SKM-1 (cell line): ENCODE measurements at regions not wholly inside any gene's neighbourhood (a gene's known extent, or its start where the extent isn't known, plus 50 kb on each side); places are given as distances from the start of the nearest gene placed in this dataset.
"Not testable (repeated sequence)": the region's sequence is repeated elsewhere in the genome, so short reads cannot be mapped to it uniquely, and the experiment has no call there.

Source experiments
- DNase-seq: peaks from one replicate; lab custom pipeline; 2025; ENCODE audit not compliant: unreplicated experiment; lab: John Stamatoyannopoulos, UW

GRCh38 chr13:52324831-52325230 is 81.1 kb downstream of the THSD1 start:
- DNase-seq = not testable (repeated sequence)

- DNase-seq = no peak
Measured at GRCh38 chr13:52319876-52320275, 86.1 kb downstream of the THSD1 start.

- DNase-seq = not testable (repeated sequence)
Measured at GRCh38 chr13:52309833-52310232, 96.1 kb downstream of the THSD1 start.

- DNase-seq = not testable (repeated sequence)
Measured at GRCh38 chr13:52306336-52306735, 99.6 kb downstream of the THSD1 start.

GRCh38 chr13:52303098-52303497 is 102.9 kb downstream of the THSD1 start:
- not testable (repeated sequence) for DNase-seq

- DNase-seq = not testable (repeated sequence)
Measured at GRCh38 chr13:52302688-52303087, 103.3 kb downstream of the THSD1 start.

- not testable (repeated sequence) for DNase-seq
Measured at GRCh38 chr13:52301810-52302400, 104.1 kb downstream of the THSD1 start.

- not testable (repeated sequence) for DNase-seq
Measured at GRCh38 chr13:52298079-52298661, 107.8 kb downstream of the THSD1 start.

- not testable (repeated sequence) for DNase-seq
Measured at GRCh38 chr13:52288891-52289290, 117.1 kb downstream of the THSD1 start.

- DNase-seq = not testable (repeated sequence)
Measured at GRCh38 chr13:52281387-52281786, 122.0 kb upstream of the NEK3 start.

GRCh38 chr13:52279408-52279807 is 120.0 kb upstream of the NEK3 start:
- not testable (repeated sequence) for DNase-seq

- DNase-seq = not testable (repeated sequence)
Measured at GRCh38 chr13:52254299-52254698, 94.9 kb upstream of the NEK3 start.

- not testable (repeated sequence) for DNase-seq
Measured at GRCh38 chr13:52240752-52241151, 81.4 kb upstream of the NEK3 start.

GRCh38 chr13:52235900-52236595 is 76.7 kb upstream of the NEK3 start:
- DNase-seq = peak; percentile 27

- DNase-seq = not testable (repeated sequence)
Measured at GRCh38 chr13:52234928-52235327, 75.5 kb upstream of the NEK3 start.

- DNase-seq = not testable (repeated sequence)
Measured at GRCh38 chr13:52223063-52223462, 63.7 kb upstream of the NEK3 start.

- not testable (repeated sequence) for DNase-seq
Measured at GRCh38 chr13:52213920-52214319, 54.5 kb upstream of the NEK3 start.

GRCh38 chr13:52212886-52213285 is 53.5 kb upstream of the NEK3 start:
- not testable (repeated sequence) for DNase-seq

- not testable (repeated sequence) for DNase-seq
Measured at GRCh38 chr13:52211416-52211776, 52.0 kb upstream of the NEK3 start.

- not testable (repeated sequence) for DNase-seq
Measured at GRCh38 chr13:52210564-52211415, 51.4 kb upstream of the NEK3 start.
